CD14-positive monocyte (primary cell): ENCODE measurements at regions not wholly inside any gene's neighbourhood (a gene's known extent, or its start where the extent isn't known, plus 50 kb on each side); places are given as distances from the start of the nearest gene placed in this dataset.

Source experiments
- DNase-seq, 3 donors: peaks; one replicate each; pipeline ENCODE4 v3.0.0-alpha.2; 2011 to 2022
- H2AFZ ChIP-seq: 2 replicates; pipeline ENCODE4 v1.6.0; 2012; ENCODE audit warnings: mild to moderate bottlenecking, low read depth, low read length, inconsistent platforms; ENCODE audit not compliant: insufficient read depth, poor library complexity, severe bottlenecking
- H3K27ac ChIP-seq, 2 donors: 1 replicate in 1 of 2; 2 replicates in 1 of 2; pipeline ENCODE4 v1.5.1; 2012 to 2013; ENCODE audit warnings: low read length in 2 of 2, control low read depth in 1 of 2, inconsistent platforms in 1 of 2, low read depth in 1 of 2, mild to moderate bottlenecking in 1 of 2
- H3K27me3 ChIP-seq, 2 donors: one replicate each; pipeline versions ENCODE4 v1.6.0 to v1.6.1; 2011 to 2013; ENCODE audit warnings: low read length in 2 of 2; ENCODE audit not compliant: control insufficient read depth in 2 of 2, insufficient read depth in 2 of 2
- H3K36me3 ChIP-seq, 2 donors: replicated peaks in 1 of 2; 1 replicate in 1 of 2; 2 replicates in 1 of 2; pipeline versions ENCODE4 v1.5.1 to v1.6.1; 2012 to 2013; ENCODE audit warnings: low read length in 2 of 2, control low read depth in 1 of 2, inconsistent platforms in 1 of 2, mild to moderate bottlenecking in 1 of 2; ENCODE audit not compliant: insufficient read depth in 2 of 2, control insufficient read depth in 1 of 2
- H3K4me1 ChIP-seq, 2 donors: 1 replicate in 1 of 2; 2 replicates in 1 of 2; pipeline versions ENCODE4 v1.5.1 to v1.6.1; 2012 to 2013; ENCODE audit warnings: low read length in 2 of 2, control low read depth in 1 of 2, inconsistent platforms in 1 of 2, mild to moderate bottlenecking in 1 of 2, moderate library complexity in 1 of 2; ENCODE audit not compliant: insufficient read depth in 2 of 2, control insufficient read depth in 1 of 2
- H3K4me2 ChIP-seq: replicated peaks from 2 replicates; pipeline ENCODE3; 2012; ENCODE audit warnings: low read length, moderate library complexity, mild to moderate bottlenecking; ENCODE audit not compliant: poor library complexity, severe bottlenecking; ENCODE audit errors: extremely low read depth
- H3K4me3 ChIP-seq, 3 experiments: fragments of 200-600 bp in 1 of 3; sonication (generic) in 1 of 3; replicated peaks in 1 of 3; 1 replicate in 2 of 3; 2 replicates in 1 of 3; pipeline ENCODE4 v1.5.1; 2011 to 2013; ENCODE audit warnings: low read length in 3 of 3, mild to moderate bottlenecking in 3 of 3, control low read depth in 2 of 3, low read depth in 2 of 3, inconsistent platforms in 1 of 3, moderate library complexity in 1 of 3
- H3K79me2 ChIP-seq: 2 replicates; pipeline ENCODE4 v1.6.0; 2012; ENCODE audit warnings: mild to moderate bottlenecking, control low read depth, inconsistent platforms, low read length, moderate library complexity; ENCODE audit not compliant: insufficient read depth
- H3K9ac ChIP-seq: 2 replicates; pipeline ENCODE4 v1.6.0; 2017; ENCODE audit warnings: low read length, mild to moderate bottlenecking; ENCODE audit not compliant: insufficient read depth, poor library complexity, severe bottlenecking
- H3K9me3 ChIP-seq, 2 donors: replicated peaks in 1 of 2; 1 replicate in 1 of 2; 2 replicates in 1 of 2; pipeline versions ENCODE4 v1.5.1 to v1.6.1; 2012 to 2013; ENCODE audit warnings: low read length in 2 of 2, control low read depth in 1 of 2; ENCODE audit not compliant: control insufficient read depth in 1 of 2, insufficient read depth in 1 of 2
- H4K20me1 ChIP-seq: 2 replicates; pipeline ENCODE4 v1.6.0; 2012; ENCODE audit warnings: mild to moderate bottlenecking, low read length, control low read depth, moderate library complexity; ENCODE audit not compliant: insufficient read depth
- H3K27ac Mint-ChIP-seq, 7 donors: one replicate each; pipeline ENCODE4 v1.8.0; 2020; ENCODE audit warnings: mild to moderate bottlenecking in 7 of 7, mixed read lengths in 7 of 7, moderate library complexity in 6 of 7, inconsistent platforms in 2 of 7
- H3K27me3 Mint-ChIP-seq, 3 donors: one replicate each; pipeline ENCODE4 v1.8.0; 2021 to 2022; ENCODE audit warnings: low read depth in 3 of 3, mild to moderate bottlenecking in 3 of 3, mixed read lengths in 3 of 3, moderate library complexity in 3 of 3, inconsistent platforms in 1 of 3
- H3K36me3 Mint-ChIP-seq, 2 donors: one replicate each; pipeline ENCODE4 v1.8.0; 2020; ENCODE audit warnings: mixed read lengths in 2 of 2, inconsistent platforms in 1 of 2, mild to moderate bottlenecking in 1 of 2
- H3K4me1 Mint-ChIP-seq: one replicate; pipeline ENCODE4 v1.8.0; 2020; ENCODE audit warnings: mild to moderate bottlenecking, mixed read lengths
- H3K4me3 Mint-ChIP-seq, 2 donors: one replicate each; pipeline ENCODE4 v1.8.0; 2020; ENCODE audit warnings: mild to moderate bottlenecking in 2 of 2, mixed read lengths in 2 of 2, moderate library complexity in 1 of 2
- H3K9me3 Mint-ChIP-seq, 7 donors: one replicate each; pipeline ENCODE4 v1.8.0; 2020 to 2022; ENCODE audit warnings: mixed read lengths in 7 of 7, mild to moderate bottlenecking in 6 of 7, moderate library complexity in 6 of 7, inconsistent platforms in 2 of 7
- CTCF ChIP-seq: fragments of 200-600 bp; IDR thresholded peaks from one replicate; pipeline ENCODE4 v1.8.0; 2022; ENCODE audit warnings: antibody characterized with exemption, mild to moderate bottlenecking
- WGBS: methylation state at CpG from one replicate; pipeline ENCODE4 v1.1.5; 2013; ENCODE audit warnings: missing lambda C conversion rate; ENCODE audit not compliant: insufficient coverage; 5-methylcytosine and 5-hydroxymethylcytosine counted together
- intact Hi-C, 2 donors: fragments of 100-400 bp; cut with micrococcal nuclease; formaldehyde crosslinking; loops; one replicate each; pipeline versions ENCODE4 v1.15.0 to v1.15.1; 2023

GRCh38 chr1:184226100-184226487, 160.7 kb upstream of the C1orf21 start:
- Mint-ChIP-seq H3K36me3 (no peaks in the 10 kb centered on the region), H3K4me1 (peaks cover 4% of the 10 kb centered on the region), H3K27ac (no peak overlapping the region), H3K9me3 (peaks cover 0 to 4% (median 0%) of the 10 kb centered on the region in 7 donors), H3K27me3 (peaks cover 0 to 1% (median 0%) of the 10 kb centered on the region in 3 donors), H3K4me3 (no peak overlapping the region)
- H3K4me1 ChIP-seq, result no peaks in the 10 kb centered on the region
- no peak overlapping the region for H3K9ac ChIP-seq
- no peak overlapping the region for H2AFZ ChIP-seq
- intact Hi-C loops, result loop anchor here in 1 of 2 donors (10.0 kb wide), 1 partner anchor 439 kb away; no protein-coding TSS in a partner anchor
- no peak for DNase-seq
- no peaks in the 10 kb centered on the region for H3K27me3 ChIP-seq
- no peaks in the 10 kb centered on the region for H4K20me1 ChIP-seq
- TF ChIP-seq CTCF, result no peak
- no peak overlapping the region for H3K27ac ChIP-seq
- no peaks in the 10 kb centered on the region for H3K9me3 ChIP-seq
- no peak overlapping the region for H3K4me2 ChIP-seq
- H3K36me3 ChIP-seq, result no peaks in the 10 kb centered on the region
- H3K79me2 ChIP-seq, result no peaks in the 10 kb centered on the region
- H3K4me3 ChIP-seq, result no peak overlapping the region
- WGBS, result 91% methylated on average over 9 of the region's 15 CpGs

DNA sequence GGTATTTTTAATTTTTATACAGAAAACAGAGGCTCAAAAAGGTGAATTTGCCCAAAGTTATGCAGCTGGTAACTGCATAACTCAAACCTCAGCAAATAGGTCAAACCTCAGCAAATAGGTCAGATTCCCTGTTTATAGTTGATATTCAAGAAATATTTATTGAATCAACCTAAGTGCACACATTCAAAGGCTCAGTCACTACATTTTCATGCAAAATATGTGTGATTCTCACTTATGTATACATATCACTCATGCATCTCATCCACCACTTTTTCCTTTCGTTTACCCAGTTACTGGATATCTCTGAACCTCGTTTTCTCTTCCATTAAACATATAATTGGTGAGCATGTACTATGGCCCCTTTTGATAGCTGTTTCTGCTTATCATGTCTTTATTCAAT, 158.3 kb upstream of the C1orf21 start:
- no peak overlapping the region for H3K27ac ChIP-seq
- no peaks in the 10 kb centered on the region for H3K27me3 ChIP-seq
- no peaks in the 10 kb centered on the region for H3K36me3 ChIP-seq
- Mint-ChIP-seq H3K27ac (no peak overlapping the region), H3K4me1 (no peaks in the 10 kb centered on the region), H3K27me3 (peaks cover 0 to 1% (median 0%) of the 10 kb centered on the region in 3 donors), H3K9me3 (peaks cover 0 to 6% (median 3%) of the 10 kb centered on the region in 7 donors), H3K4me3 (no peak overlapping the region), H3K36me3 (no peaks in the 10 kb centered on the region)
- H2AFZ ChIP-seq, result no peak overlapping the region
- no CpG with 5 or more reads among the region's 2 CpGs for WGBS
- no peaks in the 10 kb centered on the region for H3K79me2 ChIP-seq
- no peak overlapping the region for H3K9ac ChIP-seq
- intact Hi-C loops, result loop anchor here in 1 of 2 donors (10.0 kb wide), 1 partner anchor 436 kb away; no protein-coding TSS in a partner anchor
- H4K20me1 ChIP-seq, result no peaks in the 10 kb centered on the region
- no peak overlapping the region for H3K4me2 ChIP-seq
- no peaks in the 10 kb centered on the region for H3K4me1 ChIP-seq
- H3K9me3 ChIP-seq, result no peaks in the 10 kb centered on the region
- no peak for TF ChIP-seq CTCF
- H3K4me3 ChIP-seq, result no peak overlapping the region
- DNase-seq, result no peak
